WTC11 (cell line): ENCODE measurements at regions not wholly inside any gene's neighbourhood (a gene's known extent, or its start where the extent isn't known, plus 50 kb on each side); places are given as distances from the start of the nearest gene placed in this dataset.

Source experiments
- ATAC-seq: fragments of 200-7000 bp; cut with Tn5 transposase; 2 replicates; pipeline ENCODE4 v1.10.0; 2021; ENCODE audit warnings: mild to moderate bottlenecking, moderate library complexity
- CTCF ChIA-PET: fragments of 300-600 bp; sonication (Branson Sonifier 250); formaldehyde crosslinking; loops from one replicate; lab custom pipeline; 2021; ENCODE audit warnings: antibody characterized with exemption; lab: Charles Lee
- POLR2A ChIA-PET: fragments of 350-600 bp; sonication (Branson Sonifier 250); formaldehyde crosslinking; loops from one replicate; lab custom pipeline; 2021; ENCODE audit warnings: antibody characterized with exemption; lab: Charles Lee
- DNase-seq: peaks from one replicate; pipeline ENCODE4 v3.0.0; 2021; ENCODE audit warnings: low spot score
- H3K27ac Mint-ChIP-seq: 2 replicates; pipeline ENCODE4 v1.8.0; 2021; ENCODE audit warnings: mixed read lengths
- H3K27me3 Mint-ChIP-seq: 2 replicates; pipeline ENCODE4 v1.8.0; 2021; ENCODE audit warnings: low read depth, mild to moderate bottlenecking, moderate library complexity, mixed read lengths
- H3K36me3 Mint-ChIP-seq: 2 replicates; pipeline ENCODE4 v1.8.0; 2021; ENCODE audit warnings: mixed read lengths
- H3K4me1 Mint-ChIP-seq: 2 replicates; pipeline ENCODE4 v1.8.0; 2022; ENCODE audit warnings: mixed read lengths
- H3K4me3 Mint-ChIP-seq: 2 replicates; pipeline ENCODE4 v1.8.0; 2021; ENCODE audit warnings: mild to moderate bottlenecking, moderate library complexity, mixed read lengths
- H3K9me3 Mint-ChIP-seq: 2 replicates; pipeline ENCODE4 v1.8.0; 2021; ENCODE audit warnings: mixed read lengths
- AR ChIP-seq: fragments of 250-450 bp; sonication (Bioruptor Pico); IDR thresholded peaks from 2 replicates; pipeline ENCODE4 v1.9.0; 2021; ENCODE audit warnings: mild to moderate bottlenecking
- ARID4B ChIP-seq: sonication (generic); formaldehyde crosslinking; IDR thresholded peaks from 2 replicates; pipeline ENCODE4 v1.8.0; 2023; ENCODE audit warnings: missing genetic modification reagents, mild to moderate bottlenecking, borderline replicate concordance
- CDX4 ChIP-seq: fragments of 250-450 bp; sonication (Bioruptor Pico); IDR thresholded peaks from 2 replicates; pipeline ENCODE4 v1.9.0; 2021; ENCODE audit warnings: moderate library complexity, mild to moderate bottlenecking, inconsistent platforms, borderline replicate concordance
- ELF4 ChIP-seq: sonication (generic); formaldehyde crosslinking; IDR thresholded peaks from 2 replicates; pipeline ENCODE4 v1.8.1; 2022; ENCODE audit warnings: low read depth, mild to moderate bottlenecking, moderate library complexity, missing genetic modification reagents
- EMX1 ChIP-seq: fragments of 250-450 bp; sonication (Bioruptor Pico); IDR thresholded peaks from 2 replicates; pipeline ENCODE4 v1.8.0; 2021; ENCODE audit warnings: mild to moderate bottlenecking
- FOXK1 ChIP-seq: sonication (generic); formaldehyde crosslinking; IDR thresholded peaks from 2 replicates; pipeline ENCODE4 v1.8.0; 2022; ENCODE audit warnings: mild to moderate bottlenecking, moderate library complexity, missing genetic modification reagents
- GABPB1 ChIP-seq: sonication (generic); formaldehyde crosslinking; IDR thresholded peaks from 2 replicates; pipeline ENCODE4 v1.8.1; 2023; ENCODE audit warnings: mild to moderate bottlenecking, missing genetic modification reagents
- GRHL2 ChIP-seq: fragments of 250-450 bp; sonication (Bioruptor Pico); IDR thresholded peaks from 2 replicates; pipeline ENCODE4 v1.8.0; 2022; ENCODE audit warnings: mild to moderate bottlenecking, moderate library complexity; ENCODE audit not compliant: insufficient replicate concordance, severe bottlenecking
- GTF2I ChIP-seq: fragments of 250-450 bp; sonication (Bioruptor Pico); conservative IDR thresholded peaks from 2 replicates; pipeline ENCODE4 v1.4.0; 2021; ENCODE audit warnings: mild to moderate bottlenecking
- MYBL2 ChIP-seq: sonication (generic); formaldehyde crosslinking; IDR thresholded peaks from 2 replicates; pipeline ENCODE4 v1.8.1; 2023; ENCODE audit warnings: mild to moderate bottlenecking, moderate library complexity, missing genetic modification reagents
- NFATC4 ChIP-seq: fragments of 250-450 bp; sonication (Bioruptor Pico); IDR thresholded peaks from 2 replicates; pipeline ENCODE4 v1.9.0; 2021; ENCODE audit warnings: mild to moderate bottlenecking
- NFE2L1 ChIP-seq: sonication (generic); formaldehyde crosslinking; IDR thresholded peaks from 2 replicates; pipeline ENCODE4 v1.8.1; 2023; ENCODE audit warnings: missing genetic modification reagents
- NR3C1 ChIP-seq: sonication (generic); formaldehyde crosslinking; conservative IDR thresholded peaks from 2 replicates; pipeline ENCODE4 v1.8.1; 2023; ENCODE audit warnings: low read depth, mild to moderate bottlenecking, missing genetic modification reagents
- SMAD4 ChIP-seq: sonication (generic); formaldehyde crosslinking; IDR thresholded peaks from 2 replicates; pipeline ENCODE4 v1.8.0; 2022; ENCODE audit warnings: mild to moderate bottlenecking, missing genetic modification reagents
- SOX15 ChIP-seq: fragments of 250-450 bp; sonication (Bioruptor Pico); IDR thresholded peaks from 2 replicates; pipeline ENCODE4 v1.9.0; 2021; ENCODE audit warnings: mild to moderate bottlenecking
- ZNF281 ChIP-seq: sonication (generic); formaldehyde crosslinking; IDR thresholded peaks from 2 replicates; pipeline ENCODE4 v1.8.0; 2023; ENCODE audit warnings: mild to moderate bottlenecking, missing genetic modification reagents
- TF ChIP-seq, protein P1 (sequence below): sonication (generic); formaldehyde crosslinking; IDR thresholded peaks from 2 replicates; pipeline ENCODE4 v1.8.1; 2023; ENCODE audit warnings: mild to moderate bottlenecking, missing genetic modification reagents
- TF ChIP-seq, protein P2 (sequence below): sonication (generic); formaldehyde crosslinking; IDR thresholded peaks from 2 replicates; pipeline ENCODE4 v1.8.0; 2023; ENCODE audit warnings: missing genetic modification reagents
- TF ChIP-seq, protein P3 (sequence below): sonication (generic); formaldehyde crosslinking; IDR thresholded peaks from 2 replicates; pipeline ENCODE4 v1.8.0; 2022; ENCODE audit warnings: mild to moderate bottlenecking, missing genetic modification reagents
- TF ChIP-seq, protein P4 (sequence below): sonication (generic); formaldehyde crosslinking; IDR thresholded peaks from 2 replicates; pipeline ENCODE4 v1.8.1; 2022; ENCODE audit warnings: low read depth, missing genetic modification reagents, borderline replicate concordance

DNA sequence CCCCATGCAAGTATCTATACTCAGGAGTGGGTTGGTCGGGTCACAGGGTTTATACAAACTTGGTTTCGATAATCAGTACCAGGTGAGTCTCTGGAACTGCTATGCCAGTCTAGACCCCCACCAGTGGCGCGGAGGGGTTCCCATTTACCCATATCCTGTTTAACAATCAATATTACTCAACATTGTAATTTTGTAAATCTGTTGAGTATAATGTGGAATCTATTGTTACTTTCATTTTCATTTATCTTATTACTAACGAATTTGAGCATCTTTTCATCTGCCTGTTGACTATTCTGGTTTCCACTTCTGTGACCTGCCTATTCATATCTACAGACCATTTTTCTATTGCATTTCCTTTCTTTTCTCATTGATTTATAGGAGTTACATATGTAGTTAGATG lies 275.2 kb upstream of the CRY1 start:
- ChIA-PET CTCF (no interaction called here), POLR2A (no interaction called here)
- Mint-ChIP-seq H3K27ac (no peak overlapping the region), H3K36me3 (no peaks in the 10 kb centered on the region), H3K27me3 (peaks cover 4% of the 10 kb centered on the region), H3K4me3 (no peak overlapping the region), H3K9me3 (peaks cover 3% of the 10 kb centered on the region; the same call in 1 of the 2 replicates), H3K4me1 (peaks cover 40% of the 10 kb centered on the region)
- no peak for ATAC-seq
- DNase-seq: no peak
- TF ChIP-seq NR3C1 (CRISPR knock-in tag) (no peak), NFE2L1 (CRISPR knock-in tag) (no peak), AR (CRISPR knock-in tag) (no peak), MYBL2 (CRISPR knock-in tag) (no peak), ELF4 (CRISPR knock-in tag) (no peak), SOX15 (CRISPR knock-in tag) (no peak)
- TF ChIP-seq, protein P1, sequence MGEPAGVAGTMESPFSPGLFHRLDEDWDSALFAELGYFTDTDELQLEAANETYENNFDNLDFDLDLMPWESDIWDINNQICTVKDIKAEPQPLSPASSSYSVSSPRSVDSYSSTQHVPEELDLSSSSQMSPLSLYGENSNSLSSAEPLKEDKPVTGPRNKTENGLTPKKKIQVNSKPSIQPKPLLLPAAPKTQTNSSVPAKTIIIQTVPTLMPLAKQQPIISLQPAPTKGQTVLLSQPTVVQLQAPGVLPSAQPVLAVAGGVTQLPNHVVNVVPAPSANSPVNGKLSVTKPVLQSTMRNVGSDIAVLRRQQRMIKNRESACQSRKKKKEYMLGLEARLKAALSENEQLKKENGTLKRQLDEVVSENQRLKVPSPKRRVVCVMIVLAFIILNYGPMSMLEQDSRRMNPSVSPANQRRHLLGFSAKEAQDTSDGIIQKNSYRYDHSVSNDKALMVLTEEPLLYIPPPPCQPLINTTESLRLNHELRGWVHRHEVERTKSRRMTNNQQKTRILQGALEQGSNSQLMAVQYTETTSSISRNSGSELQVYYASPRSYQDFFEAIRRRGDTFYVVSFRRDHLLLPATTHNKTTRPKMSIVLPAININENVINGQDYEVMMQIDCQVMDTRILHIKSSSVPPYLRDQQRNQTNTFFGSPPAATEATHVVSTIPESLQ (CRISPR knock-in tag): no peak

DNA sequence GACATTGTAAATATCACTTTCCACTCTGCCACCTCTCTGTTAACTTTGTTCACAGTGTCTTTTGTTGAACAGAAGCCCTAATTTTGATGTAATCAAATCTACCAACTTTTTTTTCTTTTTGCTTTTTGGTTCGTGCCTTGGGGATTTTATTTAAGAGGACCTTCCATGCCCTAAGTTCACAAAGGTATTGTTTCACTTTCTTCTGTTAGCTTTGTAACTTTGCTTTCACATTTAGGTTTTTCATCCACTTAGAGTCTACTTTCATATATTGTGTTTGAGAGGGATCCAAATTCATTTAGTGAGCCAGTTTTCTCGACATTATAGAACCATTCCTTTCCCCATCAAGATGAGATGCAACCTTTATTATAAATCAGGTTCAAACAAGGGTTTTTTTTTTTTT lies 275.7 kb upstream of the CRY1 start:
- peaks cover 43% of the 10 kb centered on the region for H3K4me1 Mint-ChIP-seq
- H3K36me3 Mint-ChIP-seq: no peaks in the 10 kb centered on the region
- TF ChIP-seq FOXK1 (CRISPR knock-in tag) (no peak), GRHL2 (CRISPR knock-in tag) (no peak), SMAD4 (CRISPR knock-in tag) (no peak), ARID4B (CRISPR knock-in tag) (no peak), NFATC4 (CRISPR knock-in tag) (no peak), GABPB1 (CRISPR knock-in tag) (no peak), NFE2L1 (CRISPR knock-in tag) (no peak), GTF2I (no peak), EMX1 (CRISPR knock-in tag) (no peak), CDX4 (CRISPR knock-in tag) (no peak), ZNF281 (no peak)
- TF ChIP-seq, protein P2, sequence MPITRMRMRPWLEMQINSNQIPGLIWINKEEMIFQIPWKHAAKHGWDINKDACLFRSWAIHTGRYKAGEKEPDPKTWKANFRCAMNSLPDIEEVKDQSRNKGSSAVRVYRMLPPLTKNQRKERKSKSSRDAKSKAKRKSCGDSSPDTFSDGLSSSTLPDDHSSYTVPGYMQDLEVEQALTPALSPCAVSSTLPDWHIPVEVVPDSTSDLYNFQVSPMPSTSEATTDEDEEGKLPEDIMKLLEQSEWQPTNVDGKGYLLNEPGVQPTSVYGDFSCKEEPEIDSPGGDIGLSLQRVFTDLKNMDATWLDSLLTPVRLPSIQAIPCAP (CRISPR knock-in tag): no peak
- TF ChIP-seq, protein P3, sequence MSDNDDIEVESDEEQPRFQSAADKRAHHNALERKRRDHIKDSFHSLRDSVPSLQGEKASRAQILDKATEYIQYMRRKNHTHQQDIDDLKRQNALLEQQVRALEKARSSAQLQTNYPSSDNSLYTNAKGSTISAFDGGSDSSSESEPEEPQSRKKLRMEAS (CRISPR knock-in tag): no peak
- TF ChIP-seq, protein P4, sequence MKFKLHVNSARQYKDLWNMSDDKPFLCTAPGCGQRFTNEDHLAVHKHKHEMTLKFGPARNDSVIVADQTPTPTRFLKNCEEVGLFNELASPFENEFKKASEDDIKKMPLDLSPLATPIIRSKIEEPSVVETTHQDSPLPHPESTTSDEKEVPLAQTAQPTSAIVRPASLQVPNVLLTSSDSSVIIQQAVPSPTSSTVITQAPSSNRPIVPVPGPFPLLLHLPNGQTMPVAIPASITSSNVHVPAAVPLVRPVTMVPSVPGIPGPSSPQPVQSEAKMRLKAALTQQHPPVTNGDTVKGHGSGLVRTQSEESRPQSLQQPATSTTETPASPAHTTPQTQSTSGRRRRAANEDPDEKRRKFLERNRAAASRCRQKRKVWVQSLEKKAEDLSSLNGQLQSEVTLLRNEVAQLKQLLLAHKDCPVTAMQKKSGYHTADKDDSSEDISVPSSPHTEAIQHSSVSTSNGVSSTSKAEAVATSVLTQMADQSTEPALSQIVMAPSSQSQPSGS (CRISPR knock-in tag): no peak
- no peak overlapping the region for H3K4me3 Mint-ChIP-seq
- no peak for ATAC-seq
- H3K27ac Mint-ChIP-seq: no peak overlapping the region
- POLR2A ChIA-PET: no interaction called here
- peaks cover 3% of the 10 kb centered on the region; the same call in 1 of the 2 replicates for H3K9me3 Mint-ChIP-seq
- H3K27me3 Mint-ChIP-seq: peaks cover 4% of the 10 kb centered on the region
- CTCF ChIA-PET: no interaction called here
- no peak for DNase-seq
